ENCODE measurements at regions not wholly inside any gene's neighbourhood (a gene's known extent, or its start where the extent isn't known, plus 50 kb on each side); places are given as distances from the start of the nearest gene placed in this dataset.
"Not testable (repeated sequence)": the region's sequence is repeated elsewhere in the genome, so short reads cannot be mapped to it uniquely, and the experiment has no call there.

DNA sequence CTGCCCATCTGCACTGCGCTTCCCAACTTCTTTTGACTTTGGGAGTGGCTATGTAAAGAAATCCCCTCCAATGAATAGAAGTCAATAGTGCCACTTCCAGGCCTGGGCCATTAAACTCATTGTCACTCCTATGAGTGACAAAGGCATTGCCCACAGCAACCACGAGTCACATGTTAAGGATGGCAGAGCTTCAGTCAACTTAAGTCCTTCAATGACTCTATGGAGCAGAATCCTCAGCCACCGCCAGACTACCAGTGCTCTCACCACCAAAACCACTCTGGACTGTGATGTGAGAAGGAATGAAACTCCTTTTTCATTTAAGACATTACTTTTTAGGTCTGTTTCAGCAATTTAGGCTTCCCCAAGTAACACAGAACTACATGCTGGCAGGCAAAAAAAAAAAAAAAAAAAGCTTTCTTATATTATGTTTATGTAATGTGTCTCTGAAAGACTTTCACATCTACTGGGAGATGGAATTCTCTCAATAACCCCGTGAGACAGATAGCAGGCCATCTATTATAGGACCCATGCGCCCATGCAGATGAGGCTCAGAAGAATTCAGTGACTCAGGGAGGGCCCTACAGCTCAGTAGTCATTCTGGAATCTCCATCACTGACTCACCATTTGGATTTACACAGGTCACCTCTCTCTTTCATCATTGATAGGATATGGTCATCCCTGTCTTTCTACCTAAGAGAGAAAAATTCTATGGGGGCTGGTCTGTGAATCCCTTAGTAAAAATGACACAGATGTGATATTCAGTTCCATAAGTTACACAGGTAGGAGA lies 180.5 kb downstream of the CEMIP2 start:
- DNase-seq (ENCODE audit: low read depth) = no peak

GRCh38 chr9:71583792-71584191 lies 184.5 kb downstream of the CEMIP2 start:
- DNase-seq (ENCODE audit: low read depth) = no peak

- DNase-seq (ENCODE audit: low read depth) = no peak
Measured at GRCh38 chr9:71582347-71582746, 186.0 kb downstream of the CEMIP2 start.

GRCh38 chr9:71581101-71581500 lies 187.2 kb downstream of the CEMIP2 start:
- DNase-seq (ENCODE audit: low read depth) = no peak

DNA sequence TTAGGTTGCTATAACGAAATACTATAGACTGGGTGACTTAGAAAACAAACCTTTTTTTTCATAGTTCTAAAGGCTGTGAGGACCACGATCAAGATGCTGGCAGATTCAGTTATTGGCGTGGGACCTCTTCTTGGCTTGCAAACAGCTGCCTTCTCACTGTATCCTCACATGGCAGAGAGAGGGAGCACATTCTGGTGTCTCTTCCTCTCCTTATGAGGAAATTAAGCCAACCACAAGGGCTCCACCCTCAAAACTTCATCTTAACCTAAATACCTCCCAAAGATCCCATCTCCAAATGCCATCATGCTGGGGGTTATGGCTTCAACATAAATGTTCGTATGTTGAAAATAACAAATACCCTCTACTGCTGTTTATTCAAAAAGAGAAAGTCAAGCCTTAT lies 197.1 kb downstream of the CEMIP2 start:
- no peak for DNase-seq (ENCODE audit: low read depth)

- no peak for DNase-seq (ENCODE audit: low read depth)
Measured at GRCh38 chr9:71567890-71568289, 200.4 kb downstream of the CEMIP2 start.

DNA sequence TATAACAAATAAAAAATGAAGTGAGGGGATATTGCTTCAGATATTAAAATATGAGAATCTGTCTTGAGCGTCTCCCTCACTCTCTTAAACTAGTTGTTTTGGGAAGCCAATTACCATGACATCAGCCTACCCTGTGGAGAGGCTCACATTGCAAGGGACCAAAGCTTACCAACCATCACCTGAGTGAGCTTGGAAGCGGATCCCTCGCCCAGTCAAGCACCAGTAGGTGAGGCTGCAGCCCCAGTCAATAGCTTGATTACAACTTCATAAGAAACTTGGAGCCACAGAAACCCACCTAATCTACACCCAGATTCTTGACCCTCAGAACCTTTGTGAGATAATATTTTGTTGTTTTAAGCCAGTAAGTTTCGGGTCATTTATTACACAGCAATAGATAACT lies 206.2 kb downstream of the CEMIP2 start:
- no peak for DNase-seq (ENCODE audit: low read depth)

DNA sequence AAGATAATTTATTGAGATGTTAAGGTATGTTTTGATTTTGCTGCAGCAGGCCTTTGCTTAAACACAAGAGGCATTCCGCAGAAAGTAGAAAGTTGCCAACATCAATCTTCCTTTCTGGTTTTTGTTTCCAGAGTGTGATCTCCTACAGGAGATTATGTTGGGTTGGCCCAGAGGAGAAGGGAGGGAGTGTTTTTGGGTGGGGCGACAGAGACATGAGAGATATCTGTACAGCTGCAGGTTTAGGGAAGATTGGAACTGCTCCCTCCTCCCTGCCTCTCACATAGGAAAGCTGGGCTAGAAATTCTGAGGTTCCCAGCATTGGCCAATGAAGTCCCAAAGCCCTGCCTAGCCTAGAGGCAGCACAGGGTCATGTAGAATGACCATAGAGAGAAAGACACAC lies 211.0 kb downstream of the CEMIP2 start:
- DNase-seq (ENCODE audit: low read depth) = no peak

- DNase-seq (ENCODE audit: low read depth) = no peak
Measured at GRCh38 chr9:71552480-71552879, 215.8 kb downstream of the CEMIP2 start.

GRCh38 chr9:71549023-71549422 lies 219.3 kb downstream of the CEMIP2 start:
- DNase-seq (ENCODE audit: low read depth) = no peak

GRCh38 chr9:71544464-71544863 lies 223.8 kb downstream of the CEMIP2 start:
- DNase-seq (ENCODE audit: low read depth) = no peak

- no peak for DNase-seq (ENCODE audit: low read depth)
Measured at GRCh38 chr9:71541436-71541835, 226.9 kb downstream of the CEMIP2 start.

- DNase-seq (ENCODE audit: low read depth) = no peak
Measured at GRCh38 chr9:71524996-71525580, 243.2 kb downstream of the CEMIP2 start.

DNA sequence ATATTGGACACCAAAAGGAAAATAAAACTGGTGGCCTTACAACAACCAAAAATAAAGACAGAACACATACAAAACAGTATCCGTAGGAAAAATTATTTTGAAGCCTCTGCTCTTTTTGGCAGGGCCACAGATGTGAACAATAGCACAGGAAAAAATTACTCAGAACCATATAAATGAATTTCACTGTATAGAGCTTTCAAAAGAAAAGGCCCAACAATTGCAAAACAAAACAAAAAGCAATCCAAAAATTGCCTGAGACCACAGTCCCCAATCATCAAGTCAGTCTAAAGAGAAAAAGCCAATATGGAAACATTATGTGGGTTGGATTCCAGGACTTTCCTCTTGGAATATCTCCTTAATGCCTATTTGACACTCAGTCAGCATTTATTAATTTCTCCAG lies 243.8 kb downstream of the CEMIP2 start:
- DNase-seq (ENCODE audit: low read depth) = no peak

DNA sequence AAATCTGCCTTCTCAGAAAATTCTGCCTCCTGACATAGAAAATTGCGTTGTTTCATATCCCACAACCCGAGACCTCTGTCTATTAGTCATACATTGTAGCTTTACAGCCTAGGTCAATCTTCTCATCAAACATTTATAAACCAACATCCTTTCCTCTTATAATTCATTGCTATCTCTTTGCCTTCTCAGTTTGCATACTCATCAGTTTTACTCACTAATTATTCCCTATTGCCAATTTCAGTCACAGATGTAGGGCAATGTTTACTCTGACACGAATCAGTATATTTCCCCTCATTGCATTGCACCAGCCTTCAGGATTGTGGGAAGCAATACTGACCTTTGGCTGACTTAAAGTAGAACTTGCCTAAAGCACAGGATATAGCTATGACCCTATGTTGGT lies 247.2 kb downstream of the CEMIP2 start:
- DNase-seq (ENCODE audit: low read depth) = no peak

DNA sequence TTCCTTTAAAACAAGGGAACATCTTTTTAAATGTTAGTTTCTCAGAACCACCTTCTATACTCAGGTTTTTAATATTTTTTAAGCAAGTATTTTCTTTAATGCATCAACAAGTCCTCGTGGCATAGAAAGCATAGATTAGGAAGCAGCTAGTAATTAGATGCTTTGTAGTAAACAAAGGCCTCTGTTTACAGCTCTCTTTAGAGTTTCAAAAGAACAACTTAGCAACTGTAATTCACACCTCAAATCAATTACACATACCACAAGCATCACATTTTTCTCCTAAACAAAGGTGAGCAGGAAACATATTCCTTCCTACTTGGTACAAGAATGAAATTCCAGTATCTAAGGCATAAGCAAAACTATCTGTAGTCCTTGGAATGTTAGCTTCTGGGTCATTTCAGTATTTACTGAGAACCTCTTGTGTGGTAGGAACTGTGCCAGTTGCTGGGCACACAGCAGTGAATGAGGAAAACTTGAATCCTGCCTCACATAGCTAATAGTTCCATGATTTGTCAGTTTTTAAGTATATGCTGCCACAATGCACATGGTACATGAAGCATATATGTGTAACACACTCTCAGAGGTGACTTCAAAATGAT lies 249.1 kb downstream of the CEMIP2 start:
- DNase-seq (ENCODE audit: low read depth) = no peak

DNA sequence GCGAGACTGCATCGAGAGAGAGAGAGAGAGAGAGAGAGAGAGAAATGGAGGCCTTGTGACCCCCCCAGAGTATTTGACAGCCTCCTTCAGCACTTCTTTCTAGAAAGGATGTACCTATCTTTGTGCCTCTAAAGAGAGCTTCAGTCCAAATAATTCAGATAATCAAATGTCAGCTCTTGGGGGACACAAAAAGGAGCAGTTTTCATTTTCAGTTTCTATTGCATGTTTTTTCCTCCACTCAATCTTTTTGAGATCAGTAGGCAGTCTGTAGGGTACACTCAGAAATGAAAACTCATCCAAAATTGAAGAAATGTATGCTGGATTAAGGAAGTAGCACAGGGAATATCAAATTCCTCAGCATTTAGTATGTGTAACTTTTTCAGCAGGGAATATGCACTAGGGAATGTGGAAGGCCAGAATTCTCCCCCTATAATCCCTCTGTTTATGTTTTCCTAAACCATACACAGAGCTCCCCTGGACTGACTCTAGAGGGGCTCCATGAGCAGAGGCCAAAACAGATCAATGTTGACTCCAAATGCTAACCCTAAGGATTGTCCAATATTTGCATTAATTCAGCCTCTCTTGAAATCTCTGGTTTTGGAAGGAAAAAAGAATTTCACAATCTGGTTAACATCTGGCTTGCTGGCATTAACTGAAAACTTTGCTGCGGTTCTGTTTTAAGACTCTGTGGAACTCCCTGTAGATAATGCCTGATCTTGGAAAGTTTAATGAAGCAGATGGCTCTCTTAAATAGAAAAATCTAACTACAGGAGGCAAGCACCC lies 250.1 kb downstream of the CEMIP2 start:
- no peak for DNase-seq (ENCODE audit: low read depth)

GRCh38 chr9:71515626-71516025 lies 252.7 kb downstream of the CEMIP2 start:
- no peak for DNase-seq (ENCODE audit: low read depth)

DNA sequence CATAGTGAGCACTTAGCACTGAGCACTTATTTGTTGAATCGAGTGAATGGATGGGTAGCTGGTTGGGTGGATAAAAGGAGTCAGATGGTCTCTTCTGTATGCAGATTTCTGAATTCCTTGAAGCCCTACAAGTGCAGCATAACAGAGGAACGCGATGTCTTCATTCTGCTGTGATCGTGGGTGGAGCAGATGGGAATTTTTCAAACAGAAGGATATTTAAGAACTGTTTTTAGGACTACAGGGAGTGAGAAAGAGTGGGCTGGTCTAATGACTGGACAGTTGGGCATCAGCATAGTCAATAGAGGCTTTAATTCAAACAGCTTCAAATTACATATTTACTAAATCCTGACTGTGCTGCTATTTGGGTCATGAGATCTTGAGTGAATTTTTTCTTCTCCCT lies 253.2 kb downstream of the CEMIP2 start:
- no peak for DNase-seq (ENCODE audit: low read depth)

DNA sequence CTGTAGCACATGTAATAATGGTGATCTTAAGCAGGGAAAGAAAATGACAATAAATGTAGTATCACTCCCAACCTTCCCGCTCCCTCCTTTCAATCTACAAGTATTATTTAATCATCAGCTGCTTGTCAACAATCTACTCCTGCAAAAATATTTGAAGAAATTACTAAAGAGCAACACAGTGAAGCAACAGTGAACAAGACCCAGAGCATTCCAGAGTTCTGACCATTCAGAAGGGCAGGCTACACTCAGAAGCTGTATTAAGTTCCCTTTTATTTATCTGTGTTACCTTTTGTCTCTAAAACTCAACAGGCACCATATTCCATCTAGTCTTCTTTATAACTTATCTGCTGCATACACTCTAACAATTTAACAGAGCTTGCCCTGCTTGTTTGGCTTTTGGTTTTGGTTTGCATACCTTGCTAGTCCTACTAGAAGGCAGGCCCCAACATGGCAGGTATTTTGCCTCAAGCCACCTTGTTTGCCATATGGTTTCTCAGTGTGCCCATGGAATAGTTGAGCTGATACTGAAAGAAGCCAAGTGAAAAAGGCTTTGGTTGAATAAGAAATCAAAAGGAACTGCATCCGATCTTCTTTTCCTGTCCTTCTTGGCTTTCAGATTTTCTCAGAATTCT lies 253.9 kb downstream of the CEMIP2 start:
- DNase-seq (ENCODE audit: low read depth) = no peak

DNA sequence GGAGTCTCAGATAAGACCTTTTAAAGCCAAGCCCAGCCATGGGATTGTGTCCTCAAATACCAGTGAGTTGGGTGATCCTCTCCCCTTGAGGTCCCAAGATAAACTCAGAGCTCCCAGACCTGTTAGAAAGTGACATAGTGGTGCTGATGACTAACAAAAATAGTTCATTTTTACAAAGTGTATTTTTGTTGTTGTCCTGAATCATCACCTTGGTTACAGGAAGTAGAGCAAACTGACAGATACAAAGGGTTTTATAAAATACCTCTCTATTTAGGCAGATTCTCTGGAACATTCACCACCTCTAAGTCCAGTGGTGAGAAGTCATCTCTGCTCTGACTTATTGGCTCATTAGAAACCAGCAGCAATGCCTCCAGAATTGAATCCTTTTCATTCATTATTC lies 259.3 kb downstream of the CEMIP2 start:
- no peak for DNase-seq (ENCODE audit: low read depth)

GRCh38 chr9:71508141-71508540 lies 260.2 kb downstream of the CEMIP2 start:
- not testable (repeated sequence) for DNase-seq (ENCODE audit: low read depth)

All from GM04504 (cell line).